IPS DF 6.9 (cell line): ENCODE measurements at regions not wholly inside any gene's neighbourhood (a gene's known extent, or its start where the extent isn't known, plus 50 kb on each side); places are given as distances from the start of the nearest gene placed in this dataset.

Source experiments
- DNase-seq: peaks from one replicate; pipeline ENCODE4 v3.0.0-alpha.2; 2013; ENCODE audit warnings: low read depth, low spot score
- H3K27ac ChIP-seq: one replicate; pipeline ENCODE4 v1.5.1; 2013; ENCODE audit warnings: low read length, control low read depth
- H3K27me3 ChIP-seq: 2 replicates; pipeline ENCODE4 v1.6.1; 2013; ENCODE audit warnings: mild to moderate bottlenecking, low read length; ENCODE audit not compliant: control insufficient read depth, insufficient read depth
- H3K36me3 ChIP-seq: 2 replicates; pipeline ENCODE4 v1.6.1; 2013; ENCODE audit warnings: low read length; ENCODE audit not compliant: control insufficient read depth, insufficient read depth
- H3K4me1 ChIP-seq: 2 replicates; pipeline ENCODE4 v1.6.1; 2013; ENCODE audit warnings: low read length; ENCODE audit not compliant: control insufficient read depth, insufficient read depth
- H3K4me3 ChIP-seq: 2 replicates; pipeline ENCODE4 v1.5.1; 2013; ENCODE audit warnings: mild to moderate bottlenecking, low read length
- H3K9me3 ChIP-seq: 2 replicates; pipeline ENCODE4 v1.6.1; 2013; ENCODE audit warnings: low read length, inconsistent platforms; ENCODE audit not compliant: control insufficient read depth, insufficient read depth
- WGBS: extraction: QIAGEN DNeasy Blood & Tissue Kit; methylation state at CpG from one replicate; pipeline ENCODE4 v1.1.7; 2013; ENCODE audit warnings: mixed read lengths, missing lambda C conversion rate; ENCODE audit not compliant: insufficient read length, insufficient coverage; 5-methylcytosine and 5-hydroxymethylcytosine counted together

- no CpG with 5 or more reads among the region's 14 CpGs for WGBS
- Histone ChIP-seq H3K4me3 (no peak overlapping the region), H3K9me3 (no peaks in the 10 kb centered on the region), H3K36me3 (no peaks in the 10 kb centered on the region), H3K27me3 (no peaks in the 10 kb centered on the region), H3K4me1 (no peaks in the 10 kb centered on the region), H3K27ac (no peak overlapping the region)
- no peak for DNase-seq
Measured at GRCh38 chr2:129728035-129728972, 251.2 kb upstream of the RAB6C start.

- DNase-seq, result no peak
- no peaks in the 10 kb centered on the region for H3K9me3 ChIP-seq
- no peaks in the 10 kb centered on the region for H3K36me3 ChIP-seq
- H3K27me3 ChIP-seq, result no peaks in the 10 kb centered on the region
- no peak overlapping the region for H3K27ac ChIP-seq
- no peaks in the 10 kb centered on the region for H3K4me1 ChIP-seq
- H3K4me3 ChIP-seq, result no peak overlapping the region
- no CpG with 5 or more reads among the region's 9 CpGs for WGBS
Measured at GRCh38 chr2:129729011-129729410, 250.5 kb upstream of the RAB6C start.

DNA sequence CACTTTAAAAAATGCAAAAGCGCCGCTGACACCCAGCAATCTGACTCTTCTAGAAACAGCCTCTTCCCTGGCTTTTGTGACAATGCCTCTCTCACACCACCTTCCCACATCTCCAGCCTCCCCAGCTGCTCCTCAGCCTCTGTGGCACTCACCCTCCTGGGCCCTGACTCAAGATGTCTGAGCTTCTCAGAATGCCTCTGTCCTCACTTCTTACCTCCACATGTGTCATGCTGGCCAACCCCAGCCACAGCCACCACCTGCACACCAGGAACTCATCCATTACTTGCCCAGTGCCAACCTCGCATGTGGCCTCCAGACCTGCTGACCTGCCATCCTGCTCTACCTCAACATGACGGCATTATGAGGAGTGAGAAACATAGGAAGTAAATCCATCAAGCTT, 249.8 kb upstream of the RAB6C start:
- no peak overlapping the region for H3K4me3 ChIP-seq
- H3K27ac ChIP-seq, result no peak overlapping the region
- DNase-seq, result no peak
- no CpG with 5 or more reads among the region's 4 CpGs for WGBS
- H3K9me3 ChIP-seq, result no peaks in the 10 kb centered on the region
- no peaks in the 10 kb centered on the region for H3K27me3 ChIP-seq
- no peaks in the 10 kb centered on the region for H3K36me3 ChIP-seq
- no peaks in the 10 kb centered on the region for H3K4me1 ChIP-seq

GRCh38 chr2:129730979-129731378, 248.5 kb upstream of the RAB6C start:
- H3K36me3 ChIP-seq, result no peaks in the 10 kb centered on the region
- no peak for DNase-seq
- H3K4me1 ChIP-seq, result no peaks in the 10 kb centered on the region
- WGBS, result no CpG with 5 or more reads among the region's 4 CpGs
- no peak overlapping the region for H3K27ac ChIP-seq
- H3K27me3 ChIP-seq, result no peaks in the 10 kb centered on the region
- no peak overlapping the region for H3K4me3 ChIP-seq
- H3K9me3 ChIP-seq, result no peaks in the 10 kb centered on the region

DNA sequence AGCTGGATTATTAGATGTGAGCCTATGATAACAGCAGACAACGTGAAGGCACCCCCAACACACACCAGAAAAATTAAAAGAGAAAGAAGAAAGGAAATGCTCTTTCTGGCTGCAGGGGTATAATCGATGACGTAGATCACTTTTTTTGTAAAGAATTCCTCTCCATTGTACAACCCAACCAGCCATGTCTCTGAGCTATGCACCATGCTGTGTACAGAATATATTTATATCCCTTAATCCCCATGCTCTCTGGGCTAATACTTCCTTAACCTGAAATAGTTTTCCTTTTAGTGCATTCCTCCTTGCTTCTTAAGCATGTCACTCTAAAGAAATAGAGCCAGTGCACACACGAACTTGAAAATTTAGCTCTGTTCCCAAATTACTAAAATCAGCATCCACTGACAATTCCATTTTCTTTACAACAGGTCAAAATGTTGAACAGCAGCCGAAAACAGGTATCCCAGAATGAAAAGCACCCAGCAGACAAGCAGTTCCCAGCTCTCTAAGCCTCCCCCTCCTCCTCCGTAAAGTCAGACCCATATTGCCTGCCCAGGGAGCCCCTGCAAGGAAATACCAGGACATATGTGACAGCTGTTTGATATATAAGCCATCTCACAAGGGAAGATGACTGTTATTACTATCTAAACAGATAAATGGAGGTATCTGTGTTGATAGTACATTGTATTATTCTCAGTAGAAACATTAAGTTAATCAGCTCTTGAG, 247.4 kb upstream of the RAB6C start:
- H3K4me1 ChIP-seq, result no peaks in the 10 kb centered on the region
- no CpG with 5 or more reads among the region's 6 CpGs for WGBS
- H3K9me3 ChIP-seq, result no peaks in the 10 kb centered on the region
- H3K36me3 ChIP-seq, result no peaks in the 10 kb centered on the region
- no peak overlapping the region for H3K27ac ChIP-seq
- DNase-seq, result no peak
- no peaks in the 10 kb centered on the region for H3K27me3 ChIP-seq
- H3K4me3 ChIP-seq, result no peak overlapping the region

GRCh38 chr2:129732630-129733026, 246.8 kb upstream of the RAB6C start:
- no peak overlapping the region for H3K27ac ChIP-seq
- WGBS, result no CpG with 5 or more reads among the region's 7 CpGs
- H3K4me1 ChIP-seq, result no peaks in the 10 kb centered on the region
- DNase-seq, result no peak
- no peaks in the 10 kb centered on the region for H3K9me3 ChIP-seq
- H3K27me3 ChIP-seq, result no peaks in the 10 kb centered on the region
- no peaks in the 10 kb centered on the region for H3K36me3 ChIP-seq
- H3K4me3 ChIP-seq, result no peak overlapping the region

DNA sequence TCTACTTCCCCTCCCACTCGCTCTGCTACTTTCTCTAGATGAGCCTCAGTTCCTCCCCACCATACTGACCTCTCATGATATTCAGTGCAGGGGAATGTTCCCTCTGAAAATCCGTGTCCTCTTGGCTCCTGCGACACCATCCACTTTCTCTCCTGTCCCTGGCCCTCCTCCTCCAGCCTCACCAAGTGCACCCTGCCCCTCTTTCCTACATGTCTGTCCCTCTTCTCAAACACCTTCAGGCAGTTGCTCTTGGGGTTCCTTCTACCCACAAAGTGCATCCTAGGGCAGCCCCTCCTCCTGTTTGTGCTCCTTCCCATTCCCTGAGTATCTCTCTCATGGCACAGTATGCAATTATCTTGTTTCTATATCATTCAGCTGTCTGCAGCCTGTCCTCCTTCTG, 246.4 kb upstream of the RAB6C start:
- Histone ChIP-seq H3K4me1 (no peaks in the 10 kb centered on the region), H3K27ac (no peak overlapping the region), H3K4me3 (no peak overlapping the region), H3K36me3 (no peaks in the 10 kb centered on the region), H3K9me3 (no peaks in the 10 kb centered on the region), H3K27me3 (no peaks in the 10 kb centered on the region)
- DNase-seq, result no peak
- WGBS, result no CpG with 5 or more reads among the region's 3 CpGs

DNA sequence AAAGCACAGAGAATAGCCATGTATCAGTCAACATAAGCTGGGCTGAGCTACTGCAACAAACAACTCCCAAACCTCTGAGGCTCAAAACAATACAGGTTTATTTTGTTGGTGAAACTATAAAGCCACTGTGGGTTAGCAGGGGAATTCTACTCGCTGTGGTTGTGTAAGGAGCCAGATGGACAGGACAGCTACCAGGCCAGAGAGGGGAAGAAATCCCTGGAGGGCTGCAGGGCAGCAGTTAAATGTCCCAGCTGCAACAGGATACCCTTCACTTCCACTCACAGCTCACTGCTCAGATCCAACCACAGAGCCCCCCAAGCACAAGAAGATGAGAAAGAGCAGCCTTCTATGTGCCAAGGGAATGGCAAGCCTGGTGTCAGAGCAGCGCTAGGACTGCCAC, 245.9 kb upstream of the RAB6C start:
- no peak overlapping the region for H3K4me3 ChIP-seq
- H3K4me1 ChIP-seq, result no peaks in the 10 kb centered on the region
- no peak overlapping the region for H3K27ac ChIP-seq
- no peaks in the 10 kb centered on the region for H3K9me3 ChIP-seq
- no peak for DNase-seq
- H3K36me3 ChIP-seq, result no peaks in the 10 kb centered on the region
- H3K27me3 ChIP-seq, result no peaks in the 10 kb centered on the region
- no CpG with 5 or more reads among the region's 2 CpGs for WGBS

GRCh38 chr2:129734343-129735034, 245.0 kb upstream of the RAB6C start:
- WGBS, result no CpG with 5 or more reads among the region's 10 CpGs
- Histone ChIP-seq H3K27ac (no peak overlapping the region), H3K4me1 (no peaks in the 10 kb centered on the region), H3K9me3 (no peaks in the 10 kb centered on the region), H3K36me3 (no peaks in the 10 kb centered on the region), H3K4me3 (no peak overlapping the region), H3K27me3 (no peaks in the 10 kb centered on the region)
- DNase-seq, result no peak

- DNase-seq, result no peak
- no peaks in the 10 kb centered on the region for H3K36me3 ChIP-seq
- no peak overlapping the region for H3K4me3 ChIP-seq
- no peaks in the 10 kb centered on the region for H3K9me3 ChIP-seq
- no peaks in the 10 kb centered on the region for H3K27me3 ChIP-seq
- WGBS, result no CpG with 5 or more reads among the region's 6 CpGs
- no peak overlapping the region for H3K27ac ChIP-seq
- H3K4me1 ChIP-seq, result no peaks in the 10 kb centered on the region
Measured at GRCh38 chr2:129735576-129735975, 243.9 kb upstream of the RAB6C start.
